Left ventricle myocardium inferior (tissue), 1 donor: ENCODE measurements at regions not wholly inside any gene's neighbourhood (a gene's known extent, or its start where the extent isn't known, plus 50 kb on each side); places are given as distances from the start of the nearest gene placed in this dataset.
A peak's percentile ranks its signal among the peaks of the same experiment; 100 is the strongest.

ENCODE experiments used
- DNase-seq: peaks from one replicate; pipeline ENCODE4 v3.0.0-alpha.2; 2020
- H3K27ac ChIP-seq: fragments of 200-600 bp; replicated peaks from 2 replicates; pipeline ENCODE4 v1.8.0; 2021
- H3K27me3 ChIP-seq: fragments of 200-600 bp; 2 replicates; pipeline ENCODE4 v1.8.0; 2021; ENCODE audit warnings: low read depth
- H3K36me3 ChIP-seq: fragments of 200-600 bp; 2 replicates; pipeline ENCODE4 v1.8.0; 2021
- H3K4me1 ChIP-seq: fragments of 200-600 bp; 2 replicates; pipeline ENCODE4 v1.8.0; 2021
- H3K4me3 ChIP-seq: fragments of 200-600 bp; 2 replicates; pipeline ENCODE4 v1.8.0; 2021; ENCODE audit warnings: mild to moderate bottlenecking, moderate library complexity
- H3K9me3 ChIP-seq: fragments of 200-600 bp; replicated peaks from 2 replicates; pipeline ENCODE4 v1.8.0; 2021
- CTCF ChIP-seq: fragments of 200-600 bp; IDR thresholded peaks from 2 replicates; pipeline ENCODE4 v1.8.0; 2021; ENCODE audit warnings: antibody characterized with exemption, mild to moderate bottlenecking, borderline replicate concordance
- intact Hi-C: fragments of 100-400 bp; cut with micrococcal nuclease; formaldehyde crosslinking; loops from one replicate; pipeline ENCODE4 v1.11.0; 2022
- donor health status: DM: no; HTN: yes; CAD: no; lungs with severe emphysema.

- no peak for DNase-seq
- intact Hi-C loops: no loop called here
- H3K27me3 ChIP-seq: peaks cover 79% of the 10 kb centered on the region
- no peak overlapping the region for H3K27ac ChIP-seq
- no peak for TF ChIP-seq CTCF
- peaks cover 8% of the 10 kb centered on the region for H3K4me1 ChIP-seq
- H3K9me3 ChIP-seq: no peaks in the 10 kb centered on the region
- no peak overlapping the region for H3K4me3 ChIP-seq
- no peaks in the 10 kb centered on the region for H3K36me3 ChIP-seq
These were observed 73.4 kb upstream of the ANO4 start for GRCh38 chr12:100721169-100721568.

GRCh38 chr12:100724071-100724470, 70.5 kb upstream of the ANO4 start:
- intact Hi-C loops: no loop called here
- Histone ChIP-seq H3K27me3 (peaks cover 50% of the 10 kb centered on the region), H3K4me3 (no peak overlapping the region), H3K36me3 (no peaks in the 10 kb centered on the region), H3K4me1 (no peaks in the 10 kb centered on the region), H3K9me3 (no peaks in the 10 kb centered on the region), H3K27ac (no peak overlapping the region)
- TF ChIP-seq CTCF: no peak
- no peak for DNase-seq

- Histone ChIP-seq H3K36me3 (no peaks in the 10 kb centered on the region), H3K9me3 (no peaks in the 10 kb centered on the region), H3K27me3 (peaks cover 63% of the 10 kb centered on the region), H3K4me1 (no peaks in the 10 kb centered on the region), H3K27ac (no peak overlapping the region), H3K4me3 (no peak overlapping the region)
- intact Hi-C loops: loop anchor here (10.0 kb wide), 1 partner anchor 499 kb away; no protein-coding TSS in a partner anchor
- TF ChIP-seq CTCF: peak; percentile 68
- DNase-seq: no peak
These were observed 60.6 kb upstream of the ANO4 start for GRCh38 chr12:100733817-100734593.

GRCh38 chr12:100737168-100737567, 57.4 kb upstream of the ANO4 start:
- Histone ChIP-seq H3K4me3 (no peak overlapping the region), H3K36me3 (no peaks in the 10 kb centered on the region), H3K27me3 (peaks cover 59% of the 10 kb centered on the region), H3K9me3 (no peaks in the 10 kb centered on the region), H3K4me1 (no peaks in the 10 kb centered on the region), H3K27ac (no peak overlapping the region)
- intact Hi-C loops: loop anchor here (10.0 kb wide), 1 partner anchor 502 kb away; no protein-coding TSS in a partner anchor
- TF ChIP-seq CTCF: no peak
- no peak for DNase-seq

- Histone ChIP-seq H3K36me3 (no peaks in the 10 kb centered on the region), H3K4me3 (no peak overlapping the region), H3K9me3 (no peaks in the 10 kb centered on the region), H3K27ac (no peak overlapping the region), H3K27me3 (peaks cover 49% of the 10 kb centered on the region), H3K4me1 (no peaks in the 10 kb centered on the region)
- DNase-seq: no peak
- intact Hi-C loops: loop anchor here (10.0 kb wide), 1 partner anchor 503 kb away; no protein-coding TSS in a partner anchor
- TF ChIP-seq CTCF: no peak
These were observed 56.5 kb upstream of the ANO4 start for GRCh38 chr12:100738086-100738485.
